DMS114 treated with DMSO at 0.1 percent for 48 hours (cell line): ENCODE measurements at regions not wholly inside any gene's neighbourhood (a gene's known extent, or its start where the extent isn't known, plus 50 kb on each side); places are given as distances from the start of the nearest gene placed in this dataset.

Experiments
- DNase-seq: peaks from one replicate; lab custom pipeline; 2025; ENCODE audit not compliant: unreplicated experiment; lab: John Stamatoyannopoulos, UW

DNA sequence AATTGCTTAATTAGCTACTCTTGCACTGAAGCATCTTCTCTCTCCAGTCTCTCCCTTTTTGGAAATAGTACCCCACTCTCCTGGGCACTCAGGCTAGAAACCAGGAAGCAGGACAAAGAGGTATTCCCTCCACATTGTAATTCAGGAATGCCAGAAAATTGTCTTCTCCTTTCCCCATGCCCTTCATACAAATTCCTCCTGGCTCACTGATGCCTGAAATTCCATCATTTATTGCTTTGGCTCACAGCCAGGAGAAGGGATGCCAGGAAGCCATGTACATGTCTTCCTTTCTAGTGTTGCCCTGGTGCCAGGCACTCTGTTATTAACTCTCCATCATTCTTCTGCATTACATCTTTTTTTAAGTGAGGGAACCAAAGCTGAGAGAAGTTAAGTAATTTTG lies 716.5 kb upstream of the C9orf72 start:
- no peak for DNase-seq

- DNase-seq, result no peak
Measured at GRCh38 chr9:28293369-28294090, 720.2 kb upstream of the C9orf72 start.

DNA sequence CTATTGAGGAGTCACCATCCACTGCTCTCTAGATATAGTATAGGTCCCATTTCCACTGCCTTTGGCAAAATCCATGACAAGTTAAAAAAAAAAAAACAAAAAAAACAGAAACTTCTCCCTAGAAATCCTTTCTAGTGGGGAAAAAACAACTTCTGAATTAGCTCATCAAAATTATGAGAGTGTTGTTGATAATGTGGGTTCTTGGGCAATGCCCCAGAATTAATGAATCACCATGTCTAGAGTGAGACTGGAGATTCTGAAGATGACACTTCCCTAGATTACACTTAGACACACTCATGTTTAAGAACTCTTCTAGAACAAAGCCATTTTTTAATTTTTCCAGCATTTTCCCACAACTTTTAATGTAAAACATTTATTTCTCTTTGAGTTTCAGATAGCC lies 728.0 kb upstream of the C9orf72 start:
- DNase-seq, result no peak

- DNase-seq, result no peak
Measured at GRCh38 chr9:28317745-28318144, 744.5 kb upstream of the C9orf72 start.

DNA sequence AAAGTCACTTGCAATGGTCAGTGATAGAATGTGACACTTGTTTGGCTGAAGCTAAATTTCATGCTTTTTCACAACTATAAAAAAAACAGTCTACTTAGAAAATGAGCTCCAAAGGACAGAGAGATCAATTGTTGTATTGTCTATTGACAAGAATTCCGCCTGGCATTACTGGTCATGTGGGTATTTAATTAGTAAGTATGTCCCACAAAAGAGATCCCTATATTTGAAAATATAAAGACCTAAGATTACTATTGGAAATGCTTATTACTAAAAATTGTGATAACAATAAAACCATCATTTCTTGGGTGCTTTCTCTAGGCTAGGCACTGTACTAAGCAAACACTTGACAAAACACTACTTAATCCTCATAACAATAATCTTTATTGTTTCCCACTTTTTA lies 745.2 kb upstream of the C9orf72 start:
- DNase-seq, result no peak

GRCh38 chr9:28319981-28320380 lies 746.7 kb upstream of the C9orf72 start:
- DNase-seq, result no peak

- no peak for DNase-seq
Measured at GRCh38 chr9:28320616-28321015, 747.3 kb upstream of the C9orf72 start.

DNA sequence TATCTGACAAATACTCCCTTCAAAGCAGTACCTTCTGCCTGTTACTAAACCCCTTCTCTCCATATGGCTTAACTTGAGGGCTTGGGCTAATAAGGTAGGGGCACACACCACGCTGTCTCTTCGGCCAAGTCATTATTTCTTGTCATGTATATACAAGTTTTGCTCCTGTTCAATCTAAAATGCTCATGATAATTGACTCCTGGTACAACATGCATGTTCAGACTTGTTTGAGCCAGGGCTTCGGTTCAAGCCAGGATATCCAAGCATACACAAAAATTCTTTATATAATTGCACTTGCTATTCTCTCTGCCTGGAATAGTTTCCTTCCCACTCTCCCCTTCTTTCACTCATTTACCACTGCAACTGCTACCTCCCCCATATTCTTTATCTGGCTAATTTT lies 756.0 kb upstream of the C9orf72 start:
- no peak for DNase-seq

DNA sequence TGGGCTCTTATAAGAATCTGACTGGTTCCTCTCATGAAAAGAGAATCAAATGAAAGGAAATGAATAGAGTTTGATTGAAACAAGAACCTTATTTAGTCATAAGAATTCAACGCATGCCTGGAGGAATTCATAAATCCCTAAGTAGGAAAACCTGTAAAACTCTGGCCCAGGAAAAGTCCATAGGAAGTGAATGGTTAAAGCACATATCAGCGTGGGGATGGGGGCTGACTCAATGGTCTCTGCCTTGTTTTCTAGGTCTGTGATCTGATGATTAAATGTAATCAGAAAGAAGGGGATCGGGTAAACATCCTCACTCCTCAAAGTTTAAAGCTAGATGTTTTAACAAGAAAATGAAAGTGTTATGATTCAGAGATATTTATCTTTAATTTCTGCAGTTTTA lies 759.4 kb upstream of the C9orf72 start:
- DNase-seq, result no peak

DNA sequence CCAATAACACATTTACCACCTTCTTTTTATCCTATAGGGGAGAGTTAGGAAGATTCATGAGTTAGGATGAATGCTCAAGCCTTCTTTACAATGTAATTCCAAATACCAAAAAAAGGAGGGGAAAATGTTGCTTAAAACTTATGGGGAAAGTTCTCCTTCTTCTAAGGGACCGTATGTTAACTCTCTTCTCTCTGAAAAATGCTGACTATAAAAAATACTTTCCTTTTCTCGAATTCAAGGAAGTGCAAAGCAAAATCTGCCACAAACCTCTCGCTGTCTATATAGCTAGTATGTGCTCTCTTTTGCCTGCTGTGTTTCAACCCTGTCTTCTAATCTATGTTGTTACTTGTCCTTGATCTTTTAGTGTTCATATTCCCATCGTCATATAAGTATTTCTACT lies 768.6 kb upstream of the C9orf72 start:
- no peak for DNase-seq

DNA sequence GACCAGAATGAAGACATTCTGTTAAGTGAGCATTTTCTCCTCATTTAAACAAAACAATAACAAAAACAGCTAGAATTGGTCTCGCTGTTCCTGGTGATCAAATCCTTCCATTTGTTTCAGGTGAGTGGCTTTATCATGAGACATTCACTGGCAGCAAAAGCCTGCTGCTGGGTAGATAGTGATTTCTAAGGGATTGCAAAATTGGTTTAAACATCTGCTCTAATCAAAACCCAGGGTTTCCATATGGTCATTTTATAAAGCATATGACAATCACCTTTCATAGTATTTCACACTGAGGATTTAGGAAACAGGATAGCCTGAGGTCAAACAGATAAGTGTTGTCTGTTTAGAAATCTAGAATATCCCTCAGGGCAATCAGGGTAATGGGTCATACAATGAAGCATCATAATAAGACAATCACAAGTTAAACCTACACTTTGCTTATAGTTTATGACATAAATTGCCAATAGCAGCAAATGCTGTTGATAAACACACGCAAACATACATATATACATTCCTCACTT lies 769.6 kb upstream of the C9orf72 start:
- no peak for DNase-seq

GRCh38 chr9:28363151-28363562 lies 789.9 kb upstream of the C9orf72 start:
- no peak for DNase-seq

DNA sequence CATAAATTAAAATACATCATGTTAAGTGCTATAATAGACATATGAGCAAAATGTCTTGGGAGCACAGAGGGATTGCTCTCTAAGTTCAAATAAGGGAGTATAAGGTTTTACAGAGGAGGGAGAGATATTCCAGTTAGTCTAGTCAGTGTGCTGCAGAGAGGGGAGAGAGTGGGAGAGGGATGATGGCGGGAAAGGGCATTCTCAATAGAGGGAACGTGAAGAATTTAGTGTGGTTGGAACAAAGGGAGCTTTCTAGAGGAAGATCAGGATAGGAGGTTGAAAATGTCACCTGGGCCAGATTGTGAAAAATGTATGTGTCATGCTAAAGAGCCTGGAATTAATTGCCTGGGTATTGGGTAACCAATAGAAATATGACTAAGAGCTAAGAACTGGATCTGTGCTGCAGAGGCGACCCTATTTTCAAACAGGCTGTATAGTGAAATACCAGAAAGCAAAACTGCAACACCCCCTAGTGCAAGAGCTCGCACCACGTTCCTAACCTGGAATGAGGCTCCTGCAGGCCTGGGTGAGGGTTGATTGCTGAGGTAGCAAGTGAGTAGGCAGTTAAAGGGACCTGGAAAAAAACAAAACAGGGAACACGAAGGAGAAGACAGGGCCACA lies 791.8 kb upstream of the C9orf72 start:
- DNase-seq, result no peak

DNA sequence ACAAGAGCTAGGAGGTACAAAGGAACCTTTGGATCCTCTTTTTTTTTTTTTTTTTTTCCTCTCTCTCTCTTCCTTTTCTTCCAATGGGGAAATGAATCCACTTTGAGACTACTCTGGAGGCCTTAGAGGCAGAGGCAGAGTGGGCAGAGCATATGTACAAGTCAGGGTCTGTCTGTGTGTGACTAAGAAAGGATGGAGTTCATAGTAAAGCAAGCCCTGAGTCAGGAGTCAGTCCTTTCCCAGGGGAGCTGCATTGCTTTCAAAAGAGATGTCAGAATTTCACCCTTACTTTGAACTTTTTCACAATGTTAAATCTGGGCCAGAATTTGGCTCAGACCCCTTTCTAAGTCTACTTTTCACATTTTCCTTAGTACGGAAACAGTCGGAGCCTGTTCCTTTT lies 792.4 kb upstream of the C9orf72 start:
- DNase-seq, result no peak

DNA sequence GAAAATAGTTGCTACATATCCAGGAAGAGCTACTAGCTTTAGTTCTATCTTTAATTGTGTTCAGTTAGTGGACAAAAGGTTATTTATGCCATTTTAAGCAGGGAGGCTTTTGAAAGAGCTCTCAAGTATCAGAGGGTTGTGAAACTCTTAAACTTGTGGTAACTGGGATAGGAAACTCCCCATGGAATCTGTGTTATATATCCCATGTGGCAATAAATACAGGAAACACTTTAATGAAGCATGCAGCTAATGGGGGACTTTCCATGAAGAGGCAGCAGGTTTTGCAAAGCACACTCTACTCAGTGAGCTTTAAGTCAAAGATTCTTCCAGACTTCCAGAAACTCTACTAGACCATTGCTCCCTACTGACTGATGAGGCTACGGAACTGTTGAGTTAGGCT lies 805.0 kb upstream of the C9orf72 start:
- DNase-seq, result no peak

DNA sequence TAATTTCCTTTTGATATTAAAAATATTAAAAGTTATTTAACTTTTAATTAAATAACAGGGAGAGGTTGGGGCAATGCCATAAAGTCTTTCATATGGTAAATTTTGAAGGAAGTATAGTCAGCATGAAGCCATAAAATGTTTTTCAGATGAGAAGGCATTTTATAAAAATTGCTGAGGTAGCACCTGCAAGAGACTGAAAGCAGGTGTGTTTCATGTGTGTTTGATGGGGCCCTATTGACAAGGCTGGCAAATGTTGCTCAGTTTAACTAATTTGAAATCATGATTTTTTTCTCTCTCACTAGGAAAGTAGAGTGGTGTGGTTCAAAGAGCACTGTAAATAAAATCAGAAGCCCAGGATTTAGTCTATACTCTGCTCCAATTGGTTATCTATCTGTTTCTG lies 805.8 kb upstream of the C9orf72 start:
- DNase-seq, result no peak

DNA sequence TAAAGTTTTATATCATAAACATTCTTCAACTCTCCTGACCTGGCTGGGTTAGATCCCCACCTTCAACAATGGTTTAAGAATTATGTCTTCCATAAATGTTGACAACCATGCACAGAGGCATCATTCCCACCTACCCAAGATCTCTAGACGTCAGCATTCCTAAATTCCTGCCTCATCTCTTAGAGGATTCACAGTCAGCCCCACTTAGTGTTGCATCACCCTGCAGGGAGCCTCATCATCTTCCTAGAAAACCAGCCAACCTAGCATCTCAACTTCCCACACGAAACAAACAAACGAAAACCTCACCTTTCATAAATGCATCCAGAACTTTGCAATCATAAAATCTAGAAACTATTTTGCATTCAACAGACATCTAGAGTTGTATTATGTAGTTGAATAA lies 816.1 kb upstream of the C9orf72 start:
- no peak for DNase-seq

DNA sequence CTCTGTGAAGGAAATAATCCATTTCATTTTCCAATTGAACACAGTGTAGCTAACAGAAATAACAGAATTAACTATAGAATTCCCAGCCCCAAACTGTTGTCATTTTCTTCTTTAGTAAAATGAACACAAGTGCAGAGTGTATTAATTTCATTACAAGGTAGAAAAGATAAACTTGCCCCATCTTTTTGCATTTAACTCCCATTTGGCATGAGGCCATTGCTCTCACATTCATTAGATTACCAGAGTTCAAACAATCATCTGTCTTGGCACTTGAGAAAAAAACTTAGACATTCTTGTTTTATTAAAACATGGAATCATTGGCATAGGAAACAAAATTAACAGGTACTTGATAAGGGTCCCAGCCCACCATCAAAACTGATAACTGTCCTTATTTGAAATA lies 821.5 kb upstream of the C9orf72 start:
- DNase-seq, result no peak

GRCh38 chr9:28396058-28396457 lies 822.8 kb upstream of the C9orf72 start:
- DNase-seq, result no peak

DNA sequence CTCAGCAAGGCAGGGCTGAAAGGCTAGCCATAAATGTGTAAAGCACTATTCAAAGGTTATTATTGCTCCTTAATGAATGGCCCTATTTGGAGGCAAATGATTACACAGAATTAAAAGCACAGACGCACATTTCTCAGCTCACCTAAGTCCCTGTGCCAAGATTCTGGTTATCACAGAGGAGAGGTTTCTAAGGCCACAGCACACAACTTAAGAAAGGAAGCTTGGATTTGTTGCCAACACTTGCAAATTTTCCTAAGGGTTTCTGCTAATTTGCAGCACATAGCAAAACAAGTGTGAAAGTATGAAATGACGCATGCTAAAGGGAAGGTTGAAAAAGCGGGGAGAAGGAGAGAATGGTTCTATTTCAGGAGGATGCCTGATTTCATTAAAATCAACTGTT lies 834.1 kb upstream of the C9orf72 start:
- DNase-seq, result no peak

GRCh38 chr9:28409919-28410318 lies 836.6 kb upstream of the C9orf72 start:
- no peak for DNase-seq

DNA sequence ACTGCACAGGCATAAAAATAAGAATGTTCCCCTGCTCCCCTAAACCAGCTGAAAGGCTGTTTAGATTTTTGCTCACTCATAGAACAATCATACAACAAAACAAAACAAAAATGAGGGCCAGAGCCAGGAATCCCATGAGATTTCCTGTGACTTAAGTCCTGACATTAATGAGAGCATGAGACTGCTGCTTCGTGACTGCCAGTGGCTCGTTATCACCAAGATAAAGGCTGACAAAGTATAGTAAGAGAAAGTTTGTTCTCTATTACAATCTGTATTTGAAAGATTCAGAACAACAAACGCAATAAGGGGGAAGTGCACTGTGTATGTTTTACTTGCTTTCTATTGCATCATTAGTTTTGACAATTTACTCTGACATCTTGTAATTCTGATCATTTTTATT lies 837.1 kb upstream of the C9orf72 start:
- no peak for DNase-seq

DNA sequence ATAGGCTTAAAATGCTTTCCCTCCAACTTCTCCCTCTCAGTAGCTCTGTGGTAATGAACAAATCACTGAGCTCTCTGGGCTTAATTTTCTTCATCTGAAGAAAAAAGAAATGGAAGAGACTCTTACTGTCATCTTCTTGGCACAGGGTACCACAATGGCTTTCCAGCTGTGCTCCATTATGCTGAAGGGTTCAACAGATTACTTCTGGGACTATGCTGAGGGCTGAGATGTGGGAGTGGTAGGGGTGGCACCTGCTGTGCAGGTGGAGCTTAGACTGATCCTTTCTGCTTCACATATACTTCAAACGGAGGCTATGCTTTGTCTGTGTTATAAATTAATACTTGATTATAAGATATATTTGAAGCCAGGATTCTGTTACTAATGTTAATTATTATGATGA lies 840.2 kb upstream of the C9orf72 start:
- DNase-seq, result no peak
